ENCODE measurements at regions not wholly inside any gene's neighbourhood (a gene's known extent, or its start where the extent isn't known, plus 50 kb on each side); places are given as distances from the start of the nearest gene placed in this dataset.

- no peak for DNase-seq (ENCODE audit: extremely low read depth in 1 of 11, low read depth in 9 of 11, low spot score in 4 of 11)
These were observed 889.9 kb upstream of the CHAC2 start for GRCh38 chr2:52877703-52878102.

GRCh38 chr2:52874466-52875106, 893.0 kb upstream of the CHAC2 start:
- no peak for DNase-seq (ENCODE audit: extremely low read depth in 1 of 11, low read depth in 9 of 11, low spot score in 4 of 11)

GRCh38 chr2:52862801-52863200, 904.8 kb upstream of the CHAC2 start:
- DNase-seq (ENCODE audit: extremely low read depth in 1 of 11, low read depth in 9 of 11, low spot score in 4 of 11) = no peak

GRCh38 chr2:52861596-52861995, 906.0 kb upstream of the CHAC2 start:
- peak in 5 of 11 donors; percentile 2 to 20 (median 11) for DNase-seq (ENCODE audit: extremely low read depth in 1 of 11, low read depth in 9 of 11, low spot score in 4 of 11)

DNA sequence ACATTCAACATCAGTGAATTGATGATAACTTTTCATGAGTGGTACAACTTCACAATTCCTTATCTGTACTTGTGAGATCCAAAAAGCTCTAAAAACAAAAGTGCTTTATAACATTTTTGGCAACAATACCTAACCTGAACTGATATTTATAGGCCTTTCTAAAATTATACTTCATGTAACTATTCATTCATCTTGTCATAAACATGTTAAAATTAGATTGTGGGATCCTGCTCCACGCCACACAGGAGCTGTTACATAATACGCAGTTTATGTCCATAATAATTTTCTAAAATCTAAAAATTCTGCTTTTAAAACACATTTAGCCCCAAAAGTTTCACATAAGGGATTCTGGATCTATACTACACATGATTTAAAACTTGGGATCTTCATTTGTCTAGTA, 908.5 kb upstream of the CHAC2 start:
- DNase-seq (ENCODE audit: extremely low read depth in 1 of 11, low read depth in 9 of 11, low spot score in 4 of 11) = no peak

- DNase-seq (ENCODE audit: extremely low read depth in 1 of 11, low read depth in 9 of 11, low spot score in 4 of 11) = no peak
These were observed 909.9 kb upstream of the CHAC2 start for GRCh38 chr2:52857722-52858121.

- DNase-seq (ENCODE audit: extremely low read depth in 1 of 11, low read depth in 9 of 11, low spot score in 4 of 11) = no peak
These were observed 915.6 kb upstream of the CHAC2 start for GRCh38 chr2:52852006-52852405.

DNA sequence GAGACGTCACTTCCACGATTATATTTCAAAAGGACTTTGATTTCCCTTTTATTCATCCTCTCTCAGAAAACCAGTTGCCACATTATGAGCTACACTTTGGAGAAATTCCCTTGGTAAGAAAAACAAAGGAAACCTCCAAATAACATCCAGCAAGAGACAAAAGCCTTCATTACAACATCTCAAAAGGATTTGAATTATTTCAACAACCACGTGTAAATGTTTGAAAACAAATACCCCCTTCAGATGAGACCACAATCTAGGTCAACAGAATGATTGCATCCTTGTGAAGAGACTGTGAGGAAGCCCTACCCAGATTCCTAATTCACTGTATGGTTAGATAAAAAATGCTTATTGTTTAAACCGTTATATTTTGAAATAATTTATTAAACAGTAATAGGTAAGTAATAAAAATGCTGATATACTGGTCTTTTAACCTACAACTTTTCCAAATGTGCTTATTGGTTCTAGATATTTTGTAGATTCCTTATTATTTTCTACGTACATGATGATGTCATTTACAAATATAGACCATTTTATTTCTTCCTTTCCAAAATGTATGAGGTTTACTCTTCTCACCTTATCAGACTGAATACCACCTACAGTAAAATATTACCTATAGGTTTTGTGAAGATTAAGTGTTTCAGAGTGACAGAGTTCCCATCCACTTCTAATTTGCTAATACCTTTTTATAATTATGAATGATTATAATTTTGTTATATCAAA, 922.7 kb upstream of the CHAC2 start:
- DNase-seq (ENCODE audit: extremely low read depth in 1 of 11, low read depth in 9 of 11, low spot score in 4 of 11) = no peak

DNA sequence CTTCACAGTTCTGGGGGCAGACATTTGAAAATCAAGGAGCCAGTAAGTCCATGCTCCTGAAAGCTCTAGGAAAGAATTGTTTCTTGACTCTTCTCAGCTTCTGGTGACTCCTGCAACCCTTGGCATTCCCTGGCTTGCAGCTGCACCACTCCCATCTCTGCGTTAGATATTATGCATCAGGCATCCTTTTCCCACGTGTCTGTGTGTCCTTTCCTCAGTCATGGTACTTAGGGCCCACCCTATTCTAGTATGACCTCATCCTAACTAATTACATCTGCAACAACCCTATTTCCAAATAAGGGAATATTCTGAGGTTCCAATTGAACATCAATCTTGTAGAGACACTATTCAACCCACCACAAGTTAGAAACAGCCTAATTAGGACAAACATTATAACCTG, 931.7 kb upstream of the CHAC2 start:
- DNase-seq (ENCODE audit: extremely low read depth in 1 of 11, low read depth in 9 of 11, low spot score in 4 of 11) = no peak

DNA sequence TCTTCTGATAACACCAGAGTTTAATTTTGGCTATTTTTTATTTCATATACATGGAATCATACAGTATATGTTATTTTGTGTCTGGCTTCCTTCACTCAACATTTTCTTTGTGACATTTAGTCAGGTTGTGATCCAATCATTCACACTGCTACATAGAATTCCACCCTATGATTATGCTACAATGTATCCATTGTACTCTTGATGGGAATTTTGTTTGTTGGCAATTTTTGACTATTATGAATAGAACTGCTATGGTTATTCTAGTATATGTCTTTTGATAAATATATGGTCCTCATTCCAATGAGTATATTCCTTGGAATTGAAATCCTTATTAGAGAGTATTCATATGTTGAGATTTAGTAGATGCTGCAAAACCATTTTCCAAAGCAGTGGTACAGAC, 936.4 kb upstream of the CHAC2 start:
- DNase-seq (ENCODE audit: extremely low read depth in 1 of 11, low read depth in 9 of 11, low spot score in 4 of 11) = no peak

DNA sequence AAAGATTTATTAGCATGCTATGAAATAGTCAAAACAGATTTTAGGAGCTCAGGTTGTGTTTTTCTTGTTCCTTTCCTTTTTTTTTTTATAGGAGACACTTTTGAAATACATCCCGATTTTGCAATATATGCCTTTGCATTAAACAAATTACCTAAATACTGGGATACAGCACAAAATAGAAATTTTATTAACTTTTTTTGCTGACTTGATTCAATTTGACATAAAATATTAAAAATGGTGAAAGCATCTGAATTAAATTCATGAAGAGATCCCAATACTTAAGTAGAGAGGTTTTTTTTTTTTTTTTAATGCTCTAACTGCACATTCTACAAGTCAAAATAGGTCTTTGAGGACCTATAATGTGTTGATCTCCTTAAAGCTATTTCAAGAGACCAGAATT, 939.5 kb upstream of the CHAC2 start:
- no peak for DNase-seq (ENCODE audit: extremely low read depth in 1 of 11, low read depth in 9 of 11, low spot score in 4 of 11)

GRCh38 chr2:52821631-52822030, 946.0 kb upstream of the CHAC2 start:
- no peak for DNase-seq (ENCODE audit: extremely low read depth in 1 of 11, low read depth in 9 of 11, low spot score in 4 of 11)

DNA sequence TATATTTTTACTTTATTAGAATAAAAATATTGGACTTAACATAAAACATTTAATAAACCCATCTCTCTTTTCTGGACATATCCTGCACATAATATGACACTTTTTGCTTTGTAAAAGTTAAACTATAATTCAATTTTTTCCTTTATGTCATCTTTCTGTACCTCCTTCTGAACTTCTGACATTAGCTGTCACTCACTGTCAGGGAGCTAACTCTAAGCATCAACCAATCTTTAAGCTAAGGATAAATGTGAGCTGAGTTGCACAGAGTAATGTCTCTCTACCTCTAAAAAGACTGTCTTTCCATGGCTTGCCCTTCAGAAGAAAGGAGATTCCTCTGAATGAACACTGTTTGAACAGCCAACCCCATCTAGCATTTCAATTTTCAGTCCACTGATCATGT, 948.6 kb upstream of the CHAC2 start:
- no peak for DNase-seq (ENCODE audit: extremely low read depth in 1 of 11, low read depth in 9 of 11, low spot score in 4 of 11)

DNA sequence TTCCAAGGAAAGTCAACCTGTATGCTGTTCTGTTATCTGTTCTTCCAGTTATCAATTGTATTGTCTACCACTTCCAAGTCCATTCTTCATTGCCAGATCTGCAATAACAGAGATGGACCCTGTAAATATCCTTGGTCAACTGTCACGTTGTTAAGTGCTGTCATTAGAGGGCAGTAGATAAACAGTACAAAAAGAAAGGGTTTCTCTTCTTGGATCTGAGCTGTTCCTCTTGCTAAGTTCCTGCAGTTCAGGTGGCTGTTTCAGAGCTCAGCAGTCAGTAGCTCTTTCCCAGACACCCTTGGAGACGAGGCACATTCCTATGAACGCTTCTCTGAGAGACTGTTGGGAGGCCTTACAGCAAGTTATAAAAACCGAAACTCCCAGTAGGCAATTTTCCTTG, 957.1 kb upstream of the CHAC2 start:
- peak in 3 of 11 donors; percentile 3 to 7 (median 4) for DNase-seq (ENCODE audit: extremely low read depth in 1 of 11, low read depth in 9 of 11, low spot score in 4 of 11)

DNA sequence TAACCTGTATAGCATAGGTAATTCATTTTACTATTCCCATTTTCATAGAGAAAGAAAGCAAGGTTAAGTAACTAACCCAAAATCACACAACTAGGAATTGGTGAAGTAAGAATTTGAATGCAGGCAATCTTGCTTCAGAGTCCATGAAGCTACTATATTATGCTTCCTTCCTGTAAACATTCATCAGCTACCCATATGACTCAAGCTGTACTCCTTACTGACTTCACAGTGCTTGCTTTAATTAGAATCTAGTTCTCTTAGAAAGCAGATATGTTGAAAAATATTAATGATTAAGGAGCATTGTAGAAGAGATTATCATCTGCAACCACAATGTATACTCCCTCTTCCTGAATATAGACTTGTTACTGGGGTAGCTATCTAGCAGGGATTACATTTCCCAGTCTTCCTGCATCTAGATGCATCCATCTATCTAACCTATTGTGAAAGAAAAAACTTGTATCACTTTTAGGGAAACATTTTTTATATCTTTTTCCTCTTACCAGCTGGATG, 961.6 kb upstream of the CHAC2 start:
- no peak for DNase-seq (ENCODE audit: extremely low read depth in 1 of 11, low read depth in 9 of 11, low spot score in 4 of 11)

DNA sequence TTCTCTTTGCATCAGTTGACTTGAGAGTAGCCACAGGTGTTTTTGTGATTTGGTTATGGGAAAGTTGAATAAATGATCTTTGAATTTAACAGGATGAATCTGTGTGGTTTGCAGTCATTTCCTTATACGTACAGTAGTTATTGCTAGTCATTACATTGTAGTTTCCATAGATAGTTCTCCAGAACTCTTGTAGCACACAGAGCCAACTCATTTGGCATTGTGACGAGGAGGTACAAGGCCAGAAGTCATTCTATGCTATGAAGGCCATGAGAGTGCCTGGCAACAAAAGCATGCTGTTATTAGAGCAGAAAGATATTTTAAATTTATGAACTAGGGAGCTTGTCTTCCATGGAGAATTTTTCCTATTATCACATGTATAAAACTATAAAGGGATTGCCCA, 973.0 kb upstream of the CHAC2 start:
- DNase-seq (ENCODE audit: extremely low read depth in 1 of 11, low read depth in 9 of 11, low spot score in 4 of 11) = no peak

DNA sequence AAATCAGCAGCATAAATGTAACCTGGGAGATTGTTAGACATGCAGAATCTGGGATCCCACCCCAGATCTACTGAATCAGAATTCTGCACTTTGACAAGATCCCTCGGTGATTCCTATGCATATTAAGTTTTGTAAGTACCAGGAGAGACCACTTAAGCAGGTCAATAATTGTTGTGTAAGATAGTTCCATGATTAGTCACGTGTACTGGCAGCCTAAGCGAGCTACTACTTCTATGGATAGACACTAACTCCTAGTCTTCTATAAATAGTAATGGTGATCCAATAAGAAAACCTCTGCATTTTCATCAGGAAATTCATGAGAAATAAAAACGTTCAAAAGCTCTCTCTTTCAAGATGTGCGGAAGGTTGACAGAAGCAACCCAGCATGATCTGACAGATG, 988.2 kb upstream of the CHAC2 start:
- DNase-seq (ENCODE audit: extremely low read depth in 1 of 11, low read depth in 9 of 11, low spot score in 4 of 11) = no peak

- no peak for DNase-seq (ENCODE audit: extremely low read depth in 1 of 11, low read depth in 9 of 11, low spot score in 4 of 11)
These were observed 991.0 kb upstream of the CHAC2 start for GRCh38 chr2:52776571-52776970.

- no peak for DNase-seq (ENCODE audit: extremely low read depth in 1 of 11, low read depth in 9 of 11, low spot score in 4 of 11)
These were observed 991.9 kb upstream of the CHAC2 start for GRCh38 chr2:52775674-52776073.

DNA sequence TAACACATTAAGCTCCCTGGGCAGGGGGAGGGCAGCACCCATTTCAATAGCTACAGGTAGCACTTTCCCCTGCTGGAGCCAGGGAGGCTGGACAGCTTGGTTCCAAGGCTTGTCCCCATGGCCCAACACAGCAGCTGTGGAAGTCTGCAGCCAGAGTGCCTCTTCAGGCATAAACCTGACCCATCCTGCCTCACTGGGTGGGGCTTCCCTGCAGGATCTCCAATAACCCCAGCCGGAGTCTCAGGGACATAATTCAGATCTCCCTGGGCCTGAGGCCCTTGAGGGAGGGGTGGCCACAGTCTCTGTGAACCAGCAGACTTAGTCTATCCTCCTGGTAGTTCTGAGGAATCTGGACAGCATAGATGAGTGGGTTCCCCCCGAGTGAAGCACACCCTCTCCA, 1001.9 kb upstream of the CHAC2 start:
- no peak for DNase-seq (ENCODE audit: extremely low read depth in 1 of 11, low read depth in 9 of 11, low spot score in 4 of 11)

GRCh38 chr2:52749764-52750163, 1017.8 kb upstream of the CHAC2 start:
- DNase-seq (ENCODE audit: extremely low read depth in 1 of 11, low read depth in 9 of 11, low spot score in 4 of 11) = no peak

Measured in renal cortex interstitium (tissue), 11 donors.